Prostate gland (tissue), 2 donors: ENCODE measurements at regions not wholly inside any gene's neighbourhood (a gene's known extent, or its start where the extent isn't known, plus 50 kb on each side); places are given as distances from the start of the nearest gene placed in this dataset.

Experiments
- DNase-seq: peaks from one replicate; pipeline ENCODE4 v3.0.0-alpha.2; 2019; ENCODE audit warnings: low spot score
- H3K27ac ChIP-seq, 2 donors: fragments of 200-600 bp; sonication (generic); 2 replicates each; pipeline ENCODE4 v1.5.1; 2017 to 2019
- H3K27me3 ChIP-seq: fragments of 200-600 bp; sonication (generic); replicated peaks from 2 replicates; pipeline ENCODE4 v1.5.1; 2019; ENCODE audit not compliant: insufficient read depth
- H3K36me3 ChIP-seq, 2 donors: fragments of 200-600 bp; sonication (generic); 1 replicate in 1 of 2; 2 replicates in 1 of 2; pipeline versions ENCODE4 v1.5.1 to v1.8.1; 2017 to 2019
- H3K4me1 ChIP-seq: fragments of 200-600 bp; sonication (generic); replicated peaks from 2 replicates; pipeline ENCODE4 v1.5.1; 2019
- H3K4me3 ChIP-seq, 2 donors: fragments of 200-600 bp; sonication (generic); 2 replicates each; pipeline ENCODE4 v1.5.1; 2017 to 2019
- H3K9me3 ChIP-seq: fragments of 200-600 bp; sonication (generic); 2 replicates; pipeline ENCODE4 v1.5.1; 2017
- CTCF ChIP-seq, 4 experiments: fragments of 200-600 bp in 2 of 4; fragments of 450-650 bp in 2 of 4; sonication (generic) in 2 of 4; IDR thresholded peaks; 1 replicate in 3 of 4; 2 replicates in 1 of 4; pipeline ENCODE4 v1.5.1; 2016 to 2019; ENCODE audit warnings: antibody characterized with exemption in 4 of 4, mild to moderate bottlenecking in 2 of 4, moderate library complexity in 2 of 4
- POLR2A ChIP-seq: fragments of 450-650 bp; IDR thresholded peaks from one replicate; pipeline ENCODE4 v1.6.1; 2016; ENCODE audit warnings: antibody characterized with exemption, mild to moderate bottlenecking
- POLR2AphosphoS5 ChIP-seq: sonication (generic); formaldehyde crosslinking; IDR thresholded peaks from one replicate; pipeline ENCODE4 v1.6.1; 2017; ENCODE audit warnings: antibody characterized with exemption
- WGBS: methylation state at CpG from one replicate; pipeline ENCODE4 v1.1.5; 2018; 5-methylcytosine and 5-hydroxymethylcytosine counted together
- intact Hi-C: fragments of 100-400 bp; cut with DNase I; formaldehyde crosslinking; loops from one replicate; pipeline ENCODE4 v1.14.2; 2022

DNA sequence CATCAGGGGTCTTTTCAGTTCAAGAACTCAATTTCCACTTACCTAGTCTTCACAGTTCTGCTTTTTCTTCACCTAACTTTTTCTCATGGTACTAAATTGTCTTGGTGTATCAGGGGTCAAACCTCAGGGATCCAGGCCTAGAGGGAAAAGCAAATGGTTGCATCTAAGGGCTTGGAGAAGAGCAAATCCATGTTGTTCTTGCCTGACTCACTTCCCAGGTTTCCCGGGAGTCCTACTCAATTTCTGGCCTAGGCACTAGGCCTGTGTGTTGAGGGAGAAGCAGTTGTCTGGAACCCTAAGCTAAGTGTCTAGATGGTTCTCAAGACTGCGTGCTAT is 191.9 kb upstream of the STK26 start:
- no peak overlapping the region for H3K27ac ChIP-seq
- no peaks in the 10 kb centered on the region for H3K27me3 ChIP-seq
- no peaks in the 10 kb centered on the region for H3K4me1 ChIP-seq
- H3K4me3 ChIP-seq, result no peak overlapping the region
- intact Hi-C loops, result no loop called here
- TF ChIP-seq CTCF (IDR thresholded peaks at IDR 0.05), result no peak
- no peak for TF ChIP-seq POLR2A
- no peak for TF ChIP-seq POLR2AphosphoS5
- 92% methylated on average over 1 of the region's 2 CpGs for WGBS
- no peaks in the 10 kb centered on the region for H3K36me3 ChIP-seq
- H3K9me3 ChIP-seq, result no peaks in the 10 kb centered on the region
- no peak for DNase-seq

DNA sequence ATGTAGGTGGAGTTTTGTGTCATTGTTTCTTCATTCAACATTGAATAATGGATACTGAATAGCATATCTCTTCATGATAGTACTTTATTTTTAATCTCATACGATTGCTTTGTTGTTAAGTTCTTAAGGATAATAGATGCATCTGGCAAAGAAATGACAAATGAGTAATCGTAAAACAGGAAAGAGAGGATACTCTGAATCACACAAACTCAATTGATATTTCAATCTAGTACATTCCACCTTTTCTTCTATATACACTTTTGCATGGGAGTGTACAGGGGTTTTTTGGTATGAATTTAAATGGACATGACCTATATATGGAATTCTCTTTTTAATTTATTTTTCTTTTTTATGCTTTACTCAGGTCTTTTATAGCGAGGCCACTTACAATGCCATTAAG is 186.9 kb upstream of the STK26 start:
- no peak overlapping the region for H3K27ac ChIP-seq
- H3K27me3 ChIP-seq, result no peaks in the 10 kb centered on the region
- DNase-seq, result no peak
- no peaks in the 10 kb centered on the region for H3K36me3 ChIP-seq
- no peaks in the 10 kb centered on the region for H3K4me1 ChIP-seq
- WGBS, result 41% methylated on average over 3 of the region's 3 CpGs
- H3K4me3 ChIP-seq, result no peak overlapping the region
- no peak for TF ChIP-seq POLR2AphosphoS5
- no peak for TF ChIP-seq CTCF (IDR thresholded peaks at IDR 0.05)
- TF ChIP-seq POLR2A, result no peak
- H3K9me3 ChIP-seq, result no peaks in the 10 kb centered on the region
- intact Hi-C loops, result no loop called here

DNA sequence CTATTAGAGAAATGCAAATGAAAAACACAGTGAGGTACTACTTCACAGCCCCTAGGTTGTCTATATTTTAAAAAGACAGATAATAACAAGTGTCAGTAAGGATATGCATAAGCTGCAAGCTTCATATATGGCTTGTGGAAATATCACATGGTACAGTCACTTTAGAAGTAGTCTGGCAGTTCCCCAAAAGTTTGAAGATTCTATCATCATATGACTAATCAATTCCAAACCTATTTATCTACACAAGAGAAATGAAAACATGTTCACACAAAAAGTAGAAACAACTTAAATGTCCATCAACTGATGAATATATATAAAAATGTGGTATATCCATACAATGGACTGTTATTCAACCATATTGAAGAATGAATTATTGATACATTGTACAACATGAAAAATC is 185.8 kb upstream of the STK26 start:
- Histone ChIP-seq H3K27ac (no peak overlapping the region), H3K9me3 (no peaks in the 10 kb centered on the region), H3K4me3 (no peak overlapping the region), H3K36me3 (no peaks in the 10 kb centered on the region), H3K27me3 (no peaks in the 10 kb centered on the region), H3K4me1 (no peaks in the 10 kb centered on the region)
- no peak for TF ChIP-seq CTCF (IDR thresholded peaks at IDR 0.05)
- no peak for TF ChIP-seq POLR2AphosphoS5
- no peak for TF ChIP-seq POLR2A
- intact Hi-C loops, result no loop called here
- DNase-seq, result no peak

GRCh38 chrX:131840799-131841495 is 182.2 kb upstream of the STK26 start:
- 67% methylated on average over 21 of the region's 24 CpGs for WGBS

More at GRCh38 chrX:131840799-131841495, 182.2 kb upstream of the STK26 start:
- intact Hi-C loops, result no loop called here
- TF ChIP-seq CTCF (IDR thresholded peaks at IDR 0.05) (no peak), POLR2A (no peak), POLR2AphosphoS5 (no peak)
- no peaks in the 10 kb centered on the region for H3K36me3 ChIP-seq
- no peak for DNase-seq
- H3K27ac ChIP-seq, result no peak overlapping the region
- H3K4me1 ChIP-seq, result no peaks in the 10 kb centered on the region
- H3K4me3 ChIP-seq, result no peak overlapping the region
- H3K27me3 ChIP-seq, result no peaks in the 10 kb centered on the region
- no peaks in the 10 kb centered on the region for H3K9me3 ChIP-seq
